Right renal pelvis (tissue), 4 donors: ENCODE measurements at regions not wholly inside any gene's neighbourhood (a gene's known extent, or its start where the extent isn't known, plus 50 kb on each side); places are given as distances from the start of the nearest gene placed in this dataset.
A peak's percentile ranks its signal among the peaks of the same experiment; 100 is the strongest.
"Not testable (repeated sequence)": the region's sequence is repeated elsewhere in the genome, so short reads cannot be mapped to it uniquely, and the experiment has no call there.

Source experiments
- DNase-seq, 4 donors: peaks; one replicate each; pipeline ENCODE4 v3.0.0-alpha.2; 2013; ENCODE audit warnings: low read depth in 4 of 4, low spot score in 3 of 4, missing footprints in 1 of 4

DNA sequence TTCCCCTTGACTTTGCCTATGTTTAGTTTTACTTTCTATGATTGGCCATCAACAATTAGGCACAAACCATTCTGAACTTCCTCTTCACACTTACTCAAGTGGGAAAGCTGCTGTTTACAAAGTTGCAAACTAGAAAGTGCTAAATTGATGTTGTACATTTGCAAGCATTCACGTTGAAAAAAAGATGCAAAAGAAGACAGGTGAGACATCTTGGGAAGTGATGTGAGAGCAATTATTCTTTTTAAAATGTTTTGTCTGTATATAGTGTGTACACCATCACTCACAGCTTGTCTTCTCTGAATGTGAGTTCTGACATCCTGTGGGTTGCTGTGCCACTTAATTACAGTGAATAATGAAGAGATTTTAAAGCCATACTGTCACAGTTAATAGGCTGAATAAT is 874.1 kb upstream of the LRATD1 start:
- no peak for DNase-seq

DNA sequence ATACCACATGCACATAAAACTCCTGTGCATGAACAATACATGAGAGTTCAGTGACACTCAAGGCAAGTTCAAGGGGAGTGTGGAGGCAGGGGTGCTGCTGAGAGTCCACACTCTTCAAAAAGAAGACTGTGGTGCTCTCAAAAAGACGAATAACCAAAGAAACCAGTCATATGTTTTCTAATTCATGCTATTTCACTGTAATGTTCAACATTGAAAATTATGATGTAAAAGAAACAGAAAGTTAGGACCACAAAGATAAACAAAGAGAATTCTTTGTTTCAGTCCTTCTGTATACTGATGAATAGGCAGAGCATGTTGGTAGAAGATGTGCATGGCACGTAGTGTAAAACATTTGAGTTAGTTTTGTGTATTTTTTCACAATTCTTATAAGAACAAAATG is 864.2 kb upstream of the LRATD1 start:
- DNase-seq, result no peak

GRCh38 chr2:13770279-13770678 is 862.2 kb upstream of the LRATD1 start:
- DNase-seq, result no peak

GRCh38 chr2:13779996-13780395 is 852.5 kb upstream of the LRATD1 start:
- no peak for DNase-seq

DNA sequence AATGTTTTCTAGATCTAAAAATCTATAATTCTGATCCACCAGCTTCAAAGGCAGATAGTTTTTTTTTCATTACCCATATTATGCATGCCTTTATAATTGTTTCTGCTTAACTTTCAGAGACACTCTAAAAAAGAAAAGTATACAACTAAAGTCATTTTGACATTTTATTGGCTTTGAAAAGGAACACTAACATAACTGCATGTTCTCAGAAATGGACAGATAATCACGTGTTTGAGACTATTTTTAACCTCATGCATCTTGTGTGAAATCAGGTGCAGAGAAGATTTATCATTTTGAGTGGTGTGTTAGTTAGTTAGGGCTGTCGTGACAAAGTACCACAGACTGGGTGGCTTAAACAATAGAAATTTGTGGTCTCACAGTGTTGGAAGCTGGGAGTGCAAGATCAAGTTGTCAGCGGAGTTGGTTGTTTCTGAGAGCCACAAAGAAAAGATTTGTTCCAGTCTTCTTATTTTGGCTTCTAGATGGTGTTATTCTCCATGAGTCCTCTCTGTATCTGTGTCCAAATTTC is 841.4 kb upstream of the LRATD1 start:
- no peak for DNase-seq

- no peak for DNase-seq
Measured at GRCh38 chr2:13806539-13806938, 826.0 kb upstream of the LRATD1 start.

- DNase-seq, result no peak
Measured at GRCh38 chr2:13813236-13813635, 819.3 kb upstream of the LRATD1 start.

DNA sequence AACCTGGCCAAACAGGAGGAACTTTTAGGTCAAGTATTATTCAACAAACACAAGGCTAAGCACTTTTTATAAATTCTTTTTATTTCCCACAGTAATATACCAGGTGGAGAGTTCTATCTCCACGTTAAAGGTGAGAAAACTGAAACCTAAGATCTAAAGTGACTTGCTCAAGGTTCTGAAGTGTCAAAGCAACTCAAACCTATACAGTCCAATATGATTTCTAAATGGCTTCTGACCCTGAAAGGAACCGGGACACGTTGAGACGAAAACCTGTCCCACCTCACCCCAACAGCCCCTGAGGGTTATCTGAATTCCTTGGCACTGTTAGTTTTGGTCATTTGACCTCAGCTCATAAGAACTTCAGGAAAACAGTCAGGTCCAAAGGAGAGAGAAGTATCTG is 814.5 kb upstream of the LRATD1 start:
- DNase-seq, result no peak

DNA sequence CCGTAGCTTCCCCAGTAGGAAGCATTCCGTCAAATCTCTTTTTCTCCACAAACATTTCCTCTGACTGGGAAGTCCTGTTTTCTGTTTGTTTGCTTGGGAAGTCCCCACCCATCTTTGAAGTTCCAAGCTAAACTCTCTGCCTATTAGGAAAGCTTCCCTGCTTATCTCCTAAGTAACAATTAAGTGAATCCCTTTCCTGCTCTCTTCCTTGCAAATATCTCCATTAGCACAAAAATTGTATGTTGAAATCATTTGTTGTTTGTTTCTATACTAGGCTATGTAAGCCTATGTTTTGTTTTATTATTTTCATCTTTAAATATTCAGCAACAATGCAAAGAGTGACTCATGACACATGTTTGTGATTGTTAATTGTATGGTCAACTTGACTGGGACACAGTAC is 812.6 kb upstream of the LRATD1 start:
- no peak for DNase-seq

DNA sequence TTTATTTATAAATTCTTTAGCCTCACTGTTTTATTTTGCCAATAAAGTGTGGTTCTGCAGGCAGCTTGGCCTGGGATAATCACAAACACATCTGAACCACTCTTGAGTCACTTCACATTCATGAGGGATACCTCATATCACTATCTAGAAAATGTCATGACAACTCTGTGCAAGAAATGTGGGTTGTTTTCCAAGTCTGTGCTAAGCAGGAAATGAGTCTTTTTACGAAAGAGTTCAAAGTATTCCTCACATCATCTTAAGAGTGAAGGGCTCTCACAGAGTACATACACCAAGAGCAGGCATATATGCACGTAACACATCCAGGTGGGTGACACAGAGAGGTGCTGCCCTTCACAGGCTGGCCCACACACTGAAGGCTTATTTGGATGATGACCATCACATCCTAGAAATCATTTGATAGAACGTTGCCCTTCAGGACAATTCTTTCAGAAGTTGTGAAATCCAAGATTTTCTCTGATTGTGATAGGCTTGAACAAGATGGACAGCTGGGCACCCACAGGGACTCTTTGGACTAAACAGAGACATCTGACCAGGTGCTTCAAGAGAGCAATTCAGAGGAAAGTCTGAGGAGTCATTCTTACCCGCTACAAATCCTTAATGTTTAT is 811.1 kb upstream of the LRATD1 start:
- DNase-seq, result no peak

DNA sequence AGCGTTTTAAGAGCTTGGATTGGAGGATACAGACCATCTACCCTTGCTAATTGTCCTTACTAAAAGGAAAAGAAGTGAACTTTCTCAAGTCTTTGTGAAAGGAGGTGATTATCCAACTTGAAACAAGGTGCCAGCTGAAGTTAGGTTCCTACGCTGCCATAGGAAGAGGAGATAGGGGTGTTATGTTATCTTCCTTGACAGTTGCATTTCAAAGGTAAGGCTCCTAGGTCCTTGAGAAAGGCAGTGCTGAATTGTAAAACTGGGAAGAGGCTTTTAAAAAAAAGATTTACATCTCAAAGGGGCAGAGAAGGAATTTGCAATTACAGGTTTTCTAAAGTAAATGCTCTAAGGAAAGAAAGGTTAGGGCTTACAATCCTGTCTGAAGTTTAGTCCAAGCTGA is 810.2 kb upstream of the LRATD1 start:
- DNase-seq, result no peak

GRCh38 chr2:13826314-13826853 is 806.1 kb upstream of the LRATD1 start:
- DNase-seq, result no peak

DNA sequence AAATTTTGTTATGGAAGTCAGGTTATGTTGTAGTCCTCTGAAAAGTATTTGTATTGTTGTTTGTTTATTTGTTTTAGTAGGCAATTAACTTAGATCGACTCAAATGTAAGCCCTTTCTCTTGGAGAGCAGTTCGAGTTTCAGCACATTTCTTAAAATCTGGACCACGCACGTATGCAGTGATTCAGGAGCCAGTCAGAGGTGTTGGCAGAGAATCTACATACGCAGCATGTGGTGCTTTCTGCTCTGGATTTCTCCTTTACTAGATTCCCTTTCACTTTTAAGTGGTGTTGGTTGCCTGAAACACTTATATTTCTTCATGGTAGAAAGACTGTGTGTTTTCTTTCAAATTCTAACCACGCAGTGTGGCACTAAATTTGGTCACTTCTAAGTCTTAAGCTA is 773.9 kb upstream of the LRATD1 start:
- no peak for DNase-seq

GRCh38 chr2:13868275-13868674 is 764.2 kb upstream of the LRATD1 start:
- DNase-seq, result not testable (repeated sequence)

DNA sequence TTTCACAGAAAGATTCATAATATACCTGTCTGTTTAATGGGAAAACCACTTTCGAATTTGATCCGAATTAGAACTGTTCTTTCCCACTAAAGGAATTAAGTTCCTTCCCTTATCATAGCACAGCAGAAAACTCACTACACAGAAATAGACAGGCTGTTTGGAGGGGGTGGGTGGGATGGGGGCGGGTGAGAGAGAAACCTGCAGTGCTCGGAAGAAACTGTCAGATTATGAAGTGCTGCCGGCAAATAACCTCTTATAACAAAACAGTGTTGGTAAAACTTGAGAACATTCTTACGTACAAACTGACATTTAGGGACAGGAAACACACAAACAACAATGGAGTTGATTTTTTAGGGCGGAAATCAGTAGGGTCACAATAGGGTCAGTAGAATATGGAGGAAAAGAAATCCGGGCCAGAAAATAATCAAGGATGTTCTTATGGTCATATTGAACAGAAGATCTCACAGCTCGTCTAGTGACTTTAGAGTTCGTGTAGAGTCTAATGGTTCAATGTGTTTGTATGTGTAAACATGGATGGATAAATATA is 756.0 kb upstream of the LRATD1 start:
- DNase-seq, result peak in 2 of 4 donors; percentile 1 to 6

DNA sequence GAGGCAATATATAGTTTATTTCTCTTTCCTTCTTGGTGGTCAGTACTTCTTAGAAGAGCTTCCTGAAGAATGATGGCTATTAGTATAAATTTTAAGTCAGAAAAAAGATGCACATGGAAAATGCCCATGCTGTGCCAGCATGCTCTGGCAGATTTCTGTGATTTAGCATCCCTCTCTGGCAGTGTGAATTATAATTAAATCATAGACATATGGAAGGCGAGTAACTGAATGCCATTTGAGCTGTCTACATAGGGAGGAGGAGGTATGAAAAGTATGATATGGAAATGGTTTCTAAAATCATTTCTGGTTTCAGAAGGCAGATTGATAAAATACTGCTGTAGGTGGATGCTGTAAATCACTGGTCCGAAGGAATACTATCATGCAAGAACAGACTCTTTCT is 754.9 kb upstream of the LRATD1 start:
- DNase-seq, result no peak

- DNase-seq, result no peak
Measured at GRCh38 chr2:13884291-13884976, 748.1 kb upstream of the LRATD1 start.

- DNase-seq, result no peak
Measured at GRCh38 chr2:13901526-13901925, 731.0 kb upstream of the LRATD1 start.

DNA sequence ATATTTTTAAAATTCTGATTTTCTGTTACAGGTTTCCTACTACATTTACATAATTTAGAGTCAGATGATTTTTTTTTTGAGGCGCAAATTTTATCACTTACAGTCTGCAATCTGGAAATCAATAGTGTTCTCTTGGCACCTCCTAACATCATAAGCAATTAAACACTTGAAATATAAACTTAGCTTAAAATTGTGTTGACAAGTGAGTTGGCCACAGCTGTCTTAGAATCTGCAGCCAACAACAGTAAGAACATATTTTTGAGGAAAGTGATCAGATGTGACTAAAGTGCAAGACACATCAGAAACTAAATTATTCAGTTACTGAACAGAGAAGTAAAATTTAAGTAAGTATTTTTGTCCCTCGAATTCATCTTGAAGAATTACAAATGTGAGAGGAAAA is 726.7 kb upstream of the LRATD1 start:
- no peak for DNase-seq

- no peak for DNase-seq
Measured at GRCh38 chr2:13916066-13916465, 716.5 kb upstream of the LRATD1 start.

- DNase-seq, result no peak
Measured at GRCh38 chr2:13917958-13918357, 714.6 kb upstream of the LRATD1 start.

GRCh38 chr2:13919981-13920382 is 712.5 kb upstream of the LRATD1 start:
- DNase-seq, result no peak
